HG03139 (cell line): ENCODE measurements at regions not wholly inside any gene's neighbourhood (a gene's known extent, or its start where the extent isn't known, plus 50 kb on each side); places are given as distances from the start of the nearest gene placed in this dataset.

Source experiments
- ATAC-seq: cut with Tn5 transposase; IDR thresholded peaks from one replicate; pipeline ENCODE4 v1.9.1; 2021; ENCODE audit not compliant: unreplicated experiment

GRCh38 chr2:2856723-2857415 lies 520.7 kb downstream of the EIPR1 start:
- no peak for ATAC-seq

- no peak for ATAC-seq
These were observed 522.3 kb downstream of the EIPR1 start for GRCh38 chr2:2855297-2855696.

GRCh38 chr2:2853346-2853745 lies 522.3 kb upstream of the MYT1L start:
- no peak for ATAC-seq

- ATAC-seq = no peak
These were observed 521.0 kb upstream of the MYT1L start for GRCh38 chr2:2851806-2852777.

- no peak for ATAC-seq
These were observed 520.2 kb upstream of the MYT1L start for GRCh38 chr2:2851316-2851715.

- no peak for ATAC-seq
These were observed 519.8 kb upstream of the MYT1L start for GRCh38 chr2:2850859-2851258.

GRCh38 chr2:2850218-2850755 lies 519.2 kb upstream of the MYT1L start:
- ATAC-seq = no peak

- no peak for ATAC-seq
These were observed 518.6 kb upstream of the MYT1L start for GRCh38 chr2:2849464-2850217.

- no peak for ATAC-seq
These were observed 517.7 kb upstream of the MYT1L start for GRCh38 chr2:2848621-2849333.

- ATAC-seq = no peak
These were observed 517.1 kb upstream of the MYT1L start for GRCh38 chr2:2848198-2848597.

GRCh38 chr2:2847209-2847676 lies 516.2 kb upstream of the MYT1L start:
- no peak for ATAC-seq

GRCh38 chr2:2846332-2847208 lies 515.5 kb upstream of the MYT1L start:
- ATAC-seq = no peak

GRCh38 chr2:2845806-2846315 lies 514.8 kb upstream of the MYT1L start:
- no peak for ATAC-seq

- ATAC-seq = no peak
These were observed 514.2 kb upstream of the MYT1L start for GRCh38 chr2:2845267-2845666.

- ATAC-seq = no peak
These were observed 513.0 kb upstream of the MYT1L start for GRCh38 chr2:2843969-2844548.

- no peak for ATAC-seq
These were observed 511.4 kb upstream of the MYT1L start for GRCh38 chr2:2842466-2842865.

- no peak for ATAC-seq
These were observed 509.7 kb upstream of the MYT1L start for GRCh38 chr2:2840681-2841300.

GRCh38 chr2:2839782-2840531 lies 508.9 kb upstream of the MYT1L start:
- ATAC-seq = no peak
